ENCODE measurements at regions not wholly inside any gene's neighbourhood (a gene's known extent, or its start where the extent isn't known, plus 50 kb on each side); places are given as distances from the start of the nearest gene placed in this dataset.

- H3K9me3 ChIP-seq = no peaks in the 10 kb centered on the region
- H3K4me3 ChIP-seq = no peak overlapping the region
- peaks cover 0 to 2% (median 0%) of the 10 kb centered on the region in 3 donors for H3K27me3 ChIP-seq (ENCODE audit: insufficient read depth in 3 of 3, low read length in 2 of 3)
- WGBS, 3 donors = 87 to 89% (median 88%) methylated on average over 7 of the region's 7 CpGs
- DNase-seq (no peak), ATAC-seq (no peak)
- intact Hi-C loops (cut with DNase I) = no loop called here
- no peak for TF ChIP-seq CTCF (IDR thresholded peaks at IDR 0.05)
- H3K27ac ChIP-seq = no peak overlapping the region
- no peaks in the 10 kb centered on the region for H3K36me3 ChIP-seq (ENCODE audit: insufficient read depth in 1 of 2, low read depth in 1 of 2)
- no peaks in the 10 kb centered on the region for H3K4me1 ChIP-seq
Measured at GRCh38 chr10:128959746-128960145, 507.3 kb upstream of the MGMT start.

GRCh38 chr10:128960517-128960916, 506.5 kb upstream of the MGMT start:
- H3K27me3 ChIP-seq (ENCODE audit: insufficient read depth in 3 of 3, low read length in 2 of 3) = peaks cover 0 to 2% (median 0%) of the 10 kb centered on the region in 3 donors
- H3K36me3 ChIP-seq (ENCODE audit: insufficient read depth in 1 of 2, low read depth in 1 of 2) = no peaks in the 10 kb centered on the region
- ATAC-seq (no peak), DNase-seq (no peak)
- H3K4me3 ChIP-seq = no peak overlapping the region
- intact Hi-C loops (cut with DNase I) = no loop called here
- no peaks in the 10 kb centered on the region for H3K4me1 ChIP-seq
- WGBS, 3 donors = 79 to 81% (median 79%) methylated on average over 8 of the region's 8 CpGs
- H3K9me3 ChIP-seq = no peaks in the 10 kb centered on the region
- no peak overlapping the region for H3K27ac ChIP-seq
- no peak for TF ChIP-seq CTCF (IDR thresholded peaks at IDR 0.05)

GRCh38 chr10:128962182-128962581, 504.9 kb upstream of the MGMT start:
- H3K27ac ChIP-seq = no peak overlapping the region
- ATAC-seq (no peak), DNase-seq (no peak)
- no peak overlapping the region for H3K4me3 ChIP-seq
- no peaks in the 10 kb centered on the region for H3K4me1 ChIP-seq
- no peaks in the 10 kb centered on the region for H3K9me3 ChIP-seq
- H3K36me3 ChIP-seq (ENCODE audit: insufficient read depth in 1 of 2, low read depth in 1 of 2) = no peaks in the 10 kb centered on the region
- intact Hi-C loops (cut with DNase I) = no loop called here
- WGBS, 3 donors = 83 to 85% (median 85%) methylated on average over 10 of the region's 10 CpGs
- no peak for TF ChIP-seq CTCF (IDR thresholded peaks at IDR 0.05)
- peaks cover 0 to 2% (median 0%) of the 10 kb centered on the region in 3 donors for H3K27me3 ChIP-seq (ENCODE audit: insufficient read depth in 3 of 3, low read length in 2 of 3)

GRCh38 chr10:128963211-128964099, 503.6 kb upstream of the MGMT start:
- Histone ChIP-seq H3K27ac (no peak overlapping the region), H3K27me3 (ENCODE audit: insufficient read depth in 3 of 3, low read length in 2 of 3) (peaks cover 0 to 2% (median 0%) of the 10 kb centered on the region in 3 donors), H3K4me3 (no peak overlapping the region), H3K9me3 (no peaks in the 10 kb centered on the region), H3K36me3 (ENCODE audit: insufficient read depth in 1 of 2, low read depth in 1 of 2) (no peaks in the 10 kb centered on the region), H3K4me1 (no peaks in the 10 kb centered on the region)
- WGBS, 3 donors = 71 to 76% (median 74%) methylated on average over 12 of the region's 12 CpGs
- intact Hi-C loops (cut with DNase I) = no loop called here
- no peak for TF ChIP-seq CTCF (IDR thresholded peaks at IDR 0.05)
- DNase-seq (no peak), ATAC-seq (no peak)

- no peak for ATAC-seq
- 46 to 57% (median 54%) methylated on average over 3 of the region's 3 CpGs for WGBS, 3 donors
- intact Hi-C loops (cut with DNase I) = no loop called here
Measured at GRCh38 chr10:128964100-128964403, 503.0 kb upstream of the MGMT start.

More at GRCh38 chr10:128964100-128964403, 503.0 kb upstream of the MGMT start:
- Histone ChIP-seq H3K27ac (no peak overlapping the region), H3K9me3 (no peaks in the 10 kb centered on the region), H3K4me3 (no peak overlapping the region), H3K27me3 (ENCODE audit: insufficient read depth in 3 of 3, low read length in 2 of 3) (peaks cover 0 to 2% (median 0%) of the 10 kb centered on the region in 3 donors), H3K4me1 (no peaks in the 10 kb centered on the region), H3K36me3 (ENCODE audit: insufficient read depth in 1 of 2, low read depth in 1 of 2) (no peaks in the 10 kb centered on the region)
- DNase-seq = no peak
- TF ChIP-seq CTCF (IDR thresholded peaks at IDR 0.05) = no peak
